Fibroblast of the aortic adventitia (primary cell): ENCODE measurements at regions not wholly inside any gene's neighbourhood (a gene's known extent, or its start where the extent isn't known, plus 50 kb on each side); places are given as distances from the start of the nearest gene placed in this dataset.

ENCODE experiments used
- DNase-seq: peaks from one replicate; pipeline ENCODE4 v3.0.0-alpha.2; 2010; ENCODE audit warnings: low read depth
- H3K4me3 ChIP-seq: 2 replicates; pipeline ENCODE4 v1.5.1; 2011; ENCODE audit warnings: low read depth, mild to moderate bottlenecking, control low read depth, low read length, moderate library complexity
- TF ChIP-seq, protein P1 (sequence below): IDR thresholded peaks from 2 replicates; pipeline ENCODE4 v1.5.1; 2011; ENCODE audit warnings: mild to moderate bottlenecking, low read length, control low read depth, inconsistent platforms; ENCODE audit not compliant: insufficient read depth

DNA sequence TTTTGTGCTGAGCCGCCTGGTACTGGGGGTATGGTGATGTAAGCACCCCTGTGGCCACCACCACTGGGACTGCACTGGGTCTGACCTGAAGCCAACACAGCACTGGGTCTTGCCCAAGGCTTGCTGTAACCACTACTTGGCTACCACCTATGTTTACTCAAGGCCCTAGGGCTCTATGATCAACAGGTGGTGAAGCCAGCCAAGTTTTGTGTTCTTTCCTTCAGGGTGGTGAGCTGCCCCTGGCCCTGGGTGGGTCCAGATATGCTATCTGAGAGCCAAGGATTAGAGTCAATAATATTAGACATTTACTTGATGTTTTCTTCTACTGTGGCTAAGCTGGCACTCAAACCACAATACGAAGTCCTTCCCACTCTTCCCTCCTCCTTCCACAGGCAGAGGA, 55.1 kb upstream of the PAGE4 start:
- no peak for DNase-seq
- no peak overlapping the region for H3K4me3 ChIP-seq
- TF ChIP-seq, protein P1, sequence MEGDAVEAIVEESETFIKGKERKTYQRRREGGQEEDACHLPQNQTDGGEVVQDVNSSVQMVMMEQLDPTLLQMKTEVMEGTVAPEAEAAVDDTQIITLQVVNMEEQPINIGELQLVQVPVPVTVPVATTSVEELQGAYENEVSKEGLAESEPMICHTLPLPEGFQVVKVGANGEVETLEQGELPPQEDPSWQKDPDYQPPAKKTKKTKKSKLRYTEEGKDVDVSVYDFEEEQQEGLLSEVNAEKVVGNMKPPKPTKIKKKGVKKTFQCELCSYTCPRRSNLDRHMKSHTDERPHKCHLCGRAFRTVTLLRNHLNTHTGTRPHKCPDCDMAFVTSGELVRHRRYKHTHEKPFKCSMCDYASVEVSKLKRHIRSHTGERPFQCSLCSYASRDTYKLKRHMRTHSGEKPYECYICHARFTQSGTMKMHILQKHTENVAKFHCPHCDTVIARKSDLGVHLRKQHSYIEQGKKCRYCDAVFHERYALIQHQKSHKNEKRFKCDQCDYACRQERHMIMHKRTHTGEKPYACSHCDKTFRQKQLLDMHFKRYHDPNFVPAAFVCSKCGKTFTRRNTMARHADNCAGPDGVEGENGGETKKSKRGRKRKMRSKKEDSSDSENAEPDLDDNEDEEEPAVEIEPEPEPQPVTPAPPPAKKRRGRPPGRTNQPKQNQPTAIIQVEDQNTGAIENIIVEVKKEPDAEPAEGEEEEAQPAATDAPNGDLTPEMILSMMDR, result no peak

GRCh38 chrX:49767236-49767635, 61.9 kb upstream of the PAGE4 start:
- DNase-seq, result no peak
- no peak overlapping the region for H3K4me3 ChIP-seq
- TF ChIP-seq, protein P1, result no peak

DNA sequence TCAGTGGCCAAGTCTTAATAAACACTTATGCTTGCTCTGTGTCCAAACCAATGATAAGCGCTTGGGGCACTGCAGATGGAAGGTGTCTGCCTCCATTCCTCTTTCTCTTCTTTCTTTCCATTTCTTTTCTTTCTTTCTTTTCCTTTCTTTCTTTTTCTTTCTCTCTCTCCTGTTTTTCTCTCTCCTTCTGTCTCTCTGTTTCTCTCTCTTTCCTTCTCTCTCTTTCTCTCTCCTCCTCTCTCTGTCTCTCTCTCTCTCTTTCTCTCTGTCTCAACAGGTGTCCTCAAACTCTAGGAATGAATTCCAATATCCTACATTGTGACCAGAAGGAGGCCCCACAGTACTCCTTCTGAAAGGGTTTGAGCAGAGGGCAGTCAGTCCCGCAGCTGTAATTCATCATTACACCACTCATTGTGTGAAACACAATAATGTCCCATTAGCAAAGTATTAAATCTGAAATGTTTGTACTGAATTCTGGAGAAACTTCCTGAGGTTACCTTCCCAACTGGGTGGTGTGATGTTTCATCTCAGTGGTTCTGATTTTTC, 66.5 kb upstream of the PAGE1 start:
- H3K4me3 ChIP-seq, result no peak overlapping the region
- TF ChIP-seq, protein P1, result no peak
- no peak for DNase-seq

DNA sequence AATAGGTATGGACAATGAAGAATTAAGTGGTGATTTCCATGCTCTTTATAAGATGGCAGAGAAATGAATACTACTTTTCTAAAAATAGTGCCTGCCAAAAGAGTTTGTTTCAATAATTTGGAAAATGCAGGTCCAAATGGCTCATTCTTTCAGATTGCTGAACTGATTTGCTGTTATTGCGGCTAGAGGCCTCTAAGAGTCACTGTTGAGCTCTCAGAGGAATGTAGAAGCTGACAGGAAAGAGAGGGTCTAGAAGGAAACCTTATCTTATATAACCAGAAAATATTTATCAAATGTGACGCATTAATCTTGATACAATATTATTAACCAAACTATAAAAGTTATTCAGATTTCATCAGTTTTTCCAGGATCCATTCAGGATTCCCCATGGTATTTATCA, 65.7 kb upstream of the PAGE1 start:
- no peak overlapping the region for H3K4me3 ChIP-seq
- TF ChIP-seq, protein P1, result peak; percentile 57
- DNase-seq, result peak; percentile 12

DNA sequence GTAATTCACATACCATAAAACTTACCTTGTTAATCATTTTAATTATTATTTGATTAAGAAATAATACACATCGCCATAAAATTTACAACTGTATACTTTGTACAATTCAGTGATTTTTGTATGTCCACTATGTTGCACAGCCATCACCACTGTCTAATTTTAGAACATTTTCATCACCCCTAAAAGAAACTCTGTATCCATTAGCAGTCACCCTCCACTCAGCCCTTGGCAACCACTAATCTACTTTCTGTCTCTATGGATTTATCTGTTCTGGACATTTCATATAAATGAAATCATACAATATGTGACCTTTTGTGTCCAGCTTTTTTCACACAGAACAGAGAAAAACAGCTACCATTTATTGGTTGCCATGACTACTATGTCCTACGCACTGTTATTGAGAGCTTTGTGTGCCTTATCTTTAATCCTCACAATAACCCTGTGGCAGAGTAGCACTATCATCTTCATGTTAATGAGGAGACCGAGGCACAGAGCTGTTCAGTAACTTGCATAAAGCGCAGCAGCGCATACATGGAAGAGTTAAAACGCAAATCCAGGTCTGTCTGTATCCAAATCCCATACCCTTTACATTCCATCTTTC, 64.6 kb upstream of the PAGE1 start:
- DNase-seq, result no peak
- TF ChIP-seq, protein P1, result no peak
- no peak overlapping the region for H3K4me3 ChIP-seq

DNA sequence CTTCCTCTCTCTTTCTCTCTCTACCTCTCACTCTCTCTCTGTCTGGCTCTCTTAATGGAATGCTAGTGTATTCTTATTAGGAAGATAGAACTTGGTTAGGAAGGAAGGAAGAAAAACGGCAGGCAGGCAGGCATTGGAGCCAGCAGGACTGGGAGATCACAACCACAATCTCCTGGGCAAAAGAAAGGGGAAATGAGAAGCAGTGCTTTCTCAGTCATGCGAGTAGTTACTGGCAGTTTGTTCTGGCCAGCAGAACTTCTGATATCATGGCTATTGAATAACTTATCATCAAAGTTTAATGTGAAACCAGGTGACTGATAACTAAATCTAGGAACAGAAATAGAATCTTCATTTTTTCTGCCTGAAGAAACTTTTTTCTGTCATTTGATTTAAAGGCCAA, 60.9 kb upstream of the PAGE1 start:
- no peak for DNase-seq
- no peak overlapping the region for H3K4me3 ChIP-seq
- TF ChIP-seq, protein P1, result no peak

GRCh38 chrX:49754233-49754857, 58.6 kb upstream of the PAGE1 start:
- TF ChIP-seq, protein P1, result peak; percentile 72
- peak; percentile 28 for DNase-seq
- no peak overlapping the region for H3K4me3 ChIP-seq
